ENCODE measurements at regions not wholly inside any gene's neighbourhood (a gene's known extent, or its start where the extent isn't known, plus 50 kb on each side); places are given as distances from the start of the nearest gene placed in this dataset.

- DNase-seq (ENCODE audit: low read depth) (no peak), FAIRE-seq (no peak)
- H3K9ac ChIP-seq (ENCODE audit: low read length), result no peak overlapping the region
- H3K27me3 ChIP-seq (ENCODE audit: insufficient read depth, low read length), result no peaks in the 10 kb centered on the region
- TF ChIP-seq EZH2 (IDR thresholded peaks at IDR 0.05; ENCODE audit: insufficient read depth, low read length), result no peak
- TF ChIP-seq CTCF (IDR thresholded peaks at IDR 0.05; ENCODE audit: insufficient read depth, low read depth, low read length), result no peak
- H3K4me1 ChIP-seq (ENCODE audit: insufficient read depth, low read length), result no peaks in the 10 kb centered on the region
- no peak overlapping the region for H3K4me2 ChIP-seq (ENCODE audit: low read length)
- H3K4me1 Mint-ChIP-seq (ENCODE audit: low read depth, unreplicated experiment), result peaks cover 27% of the 10 kb centered on the region
- H3K79me2 ChIP-seq (ENCODE audit: insufficient read depth, low read length), result no peaks in the 10 kb centered on the region
- no peaks in the 10 kb centered on the region for H4K20me1 ChIP-seq (ENCODE audit: insufficient read depth, low read length)
- H3K27ac Mint-ChIP-seq (ENCODE audit: unreplicated experiment), result no peak overlapping the region
- no peak overlapping the region for H2AFZ ChIP-seq (ENCODE audit: low read depth, low read length)
- no peak overlapping the region for H3K27ac ChIP-seq (ENCODE audit: low read depth, low read length)
- no peak overlapping the region for H3K4me3 ChIP-seq (ENCODE audit: insufficient read depth, low read depth, low read length)
- H3K9me3 ChIP-seq (ENCODE audit: insufficient read depth, low read depth, low read length), result no peaks in the 10 kb centered on the region
- no peaks in the 10 kb centered on the region for H3K36me3 Mint-ChIP-seq (ENCODE audit: low read depth, unreplicated experiment)
- H3K4me3 Mint-ChIP-seq (ENCODE audit: unreplicated experiment), result no peak overlapping the region
- no peaks in the 10 kb centered on the region for H3K9me3 Mint-ChIP-seq (ENCODE audit: unreplicated experiment)
- no peaks in the 10 kb centered on the region for H3K27me3 Mint-ChIP-seq (ENCODE audit: low read depth, unreplicated experiment)
- H3K36me3 ChIP-seq (ENCODE audit: insufficient read depth, low read length), result no peaks in the 10 kb centered on the region
Measured at GRCh38 chr14:61627612-61628011, 67.7 kb upstream of the HIF1A start.

- no peak overlapping the region for H3K4me2 ChIP-seq (ENCODE audit: low read length)
- TF ChIP-seq EZH2 (IDR thresholded peaks at IDR 0.05; ENCODE audit: insufficient read depth, low read length) (no peak), CTCF (IDR thresholded peaks at IDR 0.05; ENCODE audit: insufficient read depth, low read depth, low read length) (no peak)
- H3K4me1 Mint-ChIP-seq (ENCODE audit: low read depth, unreplicated experiment), result peaks cover 27% of the 10 kb centered on the region
- no peak overlapping the region for H3K4me3 ChIP-seq (ENCODE audit: insufficient read depth, low read depth, low read length)
- H3K27ac Mint-ChIP-seq (ENCODE audit: unreplicated experiment), result no peak overlapping the region
- H3K9me3 ChIP-seq (ENCODE audit: insufficient read depth, low read depth, low read length), result no peaks in the 10 kb centered on the region
- no peaks in the 10 kb centered on the region for H3K9me3 Mint-ChIP-seq (ENCODE audit: unreplicated experiment)
- H3K36me3 Mint-ChIP-seq (ENCODE audit: low read depth, unreplicated experiment), result no peaks in the 10 kb centered on the region
- H2AFZ ChIP-seq (ENCODE audit: low read depth, low read length), result no peak overlapping the region
- DNase-seq (ENCODE audit: low read depth) (peak; percentile 31), FAIRE-seq (no peak)
- H3K4me3 Mint-ChIP-seq (ENCODE audit: unreplicated experiment), result peak overlapping the region; percentile 9
- H3K27me3 ChIP-seq (ENCODE audit: insufficient read depth, low read length), result no peaks in the 10 kb centered on the region
- H3K79me2 ChIP-seq (ENCODE audit: insufficient read depth, low read length), result no peaks in the 10 kb centered on the region
- H3K36me3 ChIP-seq (ENCODE audit: insufficient read depth, low read length), result no peaks in the 10 kb centered on the region
- H3K9ac ChIP-seq (ENCODE audit: low read length), result no peak overlapping the region
- no peaks in the 10 kb centered on the region for H3K4me1 ChIP-seq (ENCODE audit: insufficient read depth, low read length)
- no peaks in the 10 kb centered on the region for H4K20me1 ChIP-seq (ENCODE audit: insufficient read depth, low read length)
- H3K27ac ChIP-seq (ENCODE audit: low read depth, low read length), result no peak overlapping the region
- H3K27me3 Mint-ChIP-seq (ENCODE audit: low read depth, unreplicated experiment), result no peaks in the 10 kb centered on the region
Measured at GRCh38 chr14:61628016-61628725, 67.1 kb upstream of the HIF1A start.

- TF ChIP-seq EZH2 (IDR thresholded peaks at IDR 0.05; ENCODE audit: insufficient read depth, low read length), result no peak
- TF ChIP-seq CTCF (IDR thresholded peaks at IDR 0.05; ENCODE audit: insufficient read depth, low read depth, low read length), result no peak
- Histone ChIP-seq H3K9ac (ENCODE audit: low read length) (no peak overlapping the region), H3K4me3 (ENCODE audit: insufficient read depth, low read depth, low read length) (no peak overlapping the region), H3K36me3 (ENCODE audit: insufficient read depth, low read length) (no peaks in the 10 kb centered on the region), H3K27ac (ENCODE audit: low read depth, low read length) (no peak overlapping the region), H2AFZ (ENCODE audit: low read depth, low read length) (no peak overlapping the region), H3K9me3 (ENCODE audit: insufficient read depth, low read depth, low read length) (no peaks in the 10 kb centered on the region), H3K4me2 (ENCODE audit: low read length) (no peak overlapping the region), H3K27me3 (ENCODE audit: insufficient read depth, low read length) (no peaks in the 10 kb centered on the region), H3K79me2 (ENCODE audit: insufficient read depth, low read length) (no peaks in the 10 kb centered on the region), H3K4me1 (ENCODE audit: insufficient read depth, low read length) (no peaks in the 10 kb centered on the region), H4K20me1 (ENCODE audit: insufficient read depth, low read length) (no peaks in the 10 kb centered on the region)
- Mint-ChIP-seq H3K27me3 (ENCODE audit: low read depth, unreplicated experiment) (no peaks in the 10 kb centered on the region), H3K4me3 (ENCODE audit: unreplicated experiment) (no peak overlapping the region), H3K4me1 (ENCODE audit: low read depth, unreplicated experiment) (peaks cover 11% of the 10 kb centered on the region), H3K27ac (ENCODE audit: unreplicated experiment) (no peak overlapping the region), H3K9me3 (ENCODE audit: unreplicated experiment) (no peaks in the 10 kb centered on the region), H3K36me3 (ENCODE audit: low read depth, unreplicated experiment) (no peaks in the 10 kb centered on the region)
- DNase-seq (ENCODE audit: low read depth) (no peak), FAIRE-seq (no peak)
Measured at GRCh38 chr14:61630399-61631044, 64.8 kb upstream of the HIF1A start.

Data from astrocyte (in vitro differentiated cells and primary cell).